H1 (cell line): ENCODE measurements at regions not wholly inside any gene's neighbourhood (a gene's known extent, or its start where the extent isn't known, plus 50 kb on each side); places are given as distances from the start of the nearest gene placed in this dataset.

Source experiments
- CTCF ChIA-PET: fragments of 300-600 bp; sonication (Branson Sonifier 250); formaldehyde crosslinking; loops from one replicate; lab custom pipeline; 2021; ENCODE audit not compliant: partially characterized antibody; lab: Charles Lee
- POLR2A ChIA-PET: fragments of 300-600 bp; sonication (Branson Sonifier 250); formaldehyde crosslinking; loops from one replicate; lab custom pipeline; 2021; ENCODE audit warnings: inconsistent platforms; ENCODE audit not compliant: partially characterized antibody; lab: Charles Lee
- DNase-seq, 2 experiments: peaks; one replicate each; pipeline versions ENCODE4 v3.0.0 to v3.0.0-alpha.2; 2010 to 2022; ENCODE audit warnings: low spot score in 2 of 2, low read depth in 1 of 2, mixed read lengths in 1 of 2
- FAIRE-seq: peaks from 2 replicates; lab custom pipeline; 2011; peaks lifted over from hg19 to GRCh38; lab: Jason Lieb, UNC
- H2AFZ ChIP-seq: 2 replicates; pipeline ENCODE4 v1.8.1; 2012; ENCODE audit warnings: low read length, inconsistent platforms
- H2AK5ac ChIP-seq: 2 replicates; pipeline ENCODE4 v1.6.1; 2013; ENCODE audit warnings: low read depth, low read length
- H2BK120ac ChIP-seq: replicated peaks from 2 replicates; pipeline ENCODE3; 2013; ENCODE audit warnings: low read depth, low read length, inconsistent platforms
- H2BK12ac ChIP-seq: 2 replicates; pipeline ENCODE4 v1.6.1; 2013; ENCODE audit warnings: low read depth, low read length
- H2BK15ac ChIP-seq: 2 replicates; pipeline ENCODE4 v1.6.1; 2013; ENCODE audit warnings: low read length
- H2BK20ac ChIP-seq: 2 replicates; pipeline ENCODE4 v1.6.1; 2013; ENCODE audit warnings: low read length
- H2BK5ac ChIP-seq: 2 replicates; pipeline ENCODE4 v1.6.1; 2013; ENCODE audit warnings: low read depth, low read length
- H3K14ac ChIP-seq: 2 replicates; pipeline ENCODE4 v1.6.1; 2013; ENCODE audit warnings: inconsistent platforms; ENCODE audit not compliant: insufficient read length
- H3K18ac ChIP-seq: 2 replicates; pipeline ENCODE4 v1.6.1; 2013; ENCODE audit warnings: low read length; ENCODE audit errors: extremely low read depth
- H3K23ac ChIP-seq: 2 replicates; pipeline ENCODE4 v1.6.1; 2013; ENCODE audit warnings: inconsistent platforms; ENCODE audit not compliant: insufficient read length
- H3K23me2 ChIP-seq: 2 replicates; pipeline ENCODE4 v1.6.1; 2013; ENCODE audit warnings: low read depth, low read length
- H3K27ac ChIP-seq: 2 replicates; pipeline ENCODE4 v1.6.1; 2011; ENCODE audit warnings: low read depth, low read length, inconsistent platforms
- H3K27me3 ChIP-seq, 4 experiments: replicated peaks in 1 of 4; 1 replicate in 1 of 4; 2 replicates in 3 of 4; pipeline versions ENCODE4 v1.6.1 to v1.8.1; 2011 to 2013; ENCODE audit warnings: low read length in 3 of 4, mild to moderate bottlenecking in 3 of 4, inconsistent platforms in 2 of 4, mixed read lengths in 2 of 4, moderate library complexity in 1 of 4; ENCODE audit not compliant: control insufficient read depth in 3 of 4, insufficient read depth in 3 of 4; ENCODE audit errors: extremely low read depth in 1 of 4
- H3K36me3 ChIP-seq, 4 experiments: 2 replicates each; pipeline versions ENCODE4 v1.6.1 to v1.8.1; 2011 to 2013; ENCODE audit warnings: mild to moderate bottlenecking in 4 of 4, low read length in 3 of 4, moderate library complexity in 2 of 4, control low read depth in 1 of 4, inconsistent platforms in 1 of 4; ENCODE audit not compliant: insufficient read depth in 4 of 4, control insufficient read depth in 2 of 4
- H3K4ac ChIP-seq: replicated peaks from 2 replicates; pipeline ENCODE3; 2013; ENCODE audit warnings: low read length, low read depth, mixed read lengths, inconsistent platforms; ENCODE audit not compliant: insufficient read length
- H3K4me1 ChIP-seq, 4 experiments: replicated peaks in 1 of 4; 1 replicate in 1 of 4; 2 replicates in 3 of 4; pipeline versions ENCODE4 v1.6.1 to v1.8.1; 2011 to 2013; ENCODE audit warnings: low read length in 3 of 4, inconsistent platforms in 2 of 4, mixed read lengths in 1 of 4; ENCODE audit not compliant: insufficient read depth in 4 of 4, control insufficient read depth in 3 of 4
- H3K4me2 ChIP-seq, 2 experiments: 2 replicates each; pipeline versions ENCODE4 v1.6.1 to v1.8.1; 2011 to 2013; ENCODE audit warnings: low read depth in 2 of 2, low read length in 2 of 2, control low read depth in 1 of 2, inconsistent platforms in 1 of 2, mild to moderate bottlenecking in 1 of 2; ENCODE audit not compliant: insufficient read depth in 1 of 2
- H3K4me3 ChIP-seq, 4 experiments: fragments of 200-600, 300-600 bp in 1 of 4; sonication (generic), shearing (Covaris generic), sonication (Bioruptor Twin) in 1 of 4; 2 replicates each; pipeline versions ENCODE4 v1.5.1 to v1.8.1; 2011 to 2016; ENCODE audit warnings: low read length in 4 of 4, low read depth in 3 of 4, control low read depth in 2 of 4, inconsistent platforms in 2 of 4, mild to moderate bottlenecking in 2 of 4, mixed read lengths in 1 of 4, moderate library complexity in 1 of 4; ENCODE audit not compliant: insufficient read depth in 2 of 4; ENCODE audit errors: extremely low read depth in 1 of 4
- H3K56ac ChIP-seq: replicated peaks from 2 replicates; pipeline ENCODE3; 2013; ENCODE audit warnings: low read depth, mild to moderate bottlenecking, mixed read lengths, low read length, inconsistent platforms; ENCODE audit not compliant: insufficient read length
- H3K79me1 ChIP-seq: 2 replicates; pipeline ENCODE4 v1.6.1; 2013; ENCODE audit warnings: low read depth, low read length, control low read depth
- H3K79me2 ChIP-seq, 2 experiments: 2 replicates each; pipeline versions ENCODE4 v1.6.1 to v1.8.1; 2012 to 2013; ENCODE audit warnings: low read length in 2 of 2, mild to moderate bottlenecking in 2 of 2, inconsistent platforms in 1 of 2; ENCODE audit not compliant: insufficient read depth in 2 of 2, control insufficient read depth in 1 of 2
- H3K9ac ChIP-seq, 4 experiments: replicated peaks in 1 of 4; 1 replicate in 1 of 4; 2 replicates in 3 of 4; pipeline versions ENCODE4 v1.6.1 to v1.8.1; 2011 to 2013; ENCODE audit warnings: low read depth in 3 of 4, low read length in 3 of 4, control low read depth in 2 of 4, mild to moderate bottlenecking in 2 of 4, moderate library complexity in 2 of 4, inconsistent platforms in 1 of 4; ENCODE audit errors: extremely low read depth in 1 of 4
- H3K9me3 ChIP-seq, 2 experiments: 2 replicates each; pipeline versions ENCODE4 v1.6.1 to v1.8.1; 2012 to 2013; ENCODE audit warnings: mild to moderate bottlenecking in 2 of 2, moderate library complexity in 2 of 2, control low read depth in 1 of 2, inconsistent platforms in 1 of 2, low read depth in 1 of 2, low read length in 1 of 2, mixed read lengths in 1 of 2; ENCODE audit not compliant: insufficient read depth in 2 of 2
- H4K20me1 ChIP-seq, 2 experiments: replicated peaks in 1 of 2; 2 replicates each; pipeline versions ENCODE3 to v1.8.1; 2011 to 2013; ENCODE audit warnings: inconsistent platforms in 2 of 2, low read length in 2 of 2, mild to moderate bottlenecking in 1 of 2; ENCODE audit not compliant: insufficient read depth in 2 of 2, control insufficient read depth in 1 of 2
- H4K5ac ChIP-seq: 2 replicates; pipeline ENCODE4 v1.6.1; 2013; ENCODE audit warnings: low read length, low read depth, mixed read lengths, inconsistent platforms; ENCODE audit not compliant: insufficient read length
- H4K8ac ChIP-seq: 2 replicates; pipeline ENCODE4 v1.8.0; 2013; ENCODE audit warnings: mild to moderate bottlenecking, moderate library complexity, low read length, inconsistent platforms; ENCODE audit not compliant: insufficient read depth; ENCODE audit errors: extremely low read depth
- H4K91ac ChIP-seq: replicated peaks from 2 replicates; pipeline ENCODE3; 2013; ENCODE audit warnings: low read length, mixed read lengths, inconsistent platforms; ENCODE audit not compliant: insufficient read length
- PHF8 ChIP-seq: fragments of 200-600 bp; sonication (generic); conservative IDR thresholded peaks from 2 replicates; pipeline ENCODE4 v1.7.1; 2012; ENCODE audit warnings: low read depth, mild to moderate bottlenecking, inconsistent platforms, low read length, moderate library complexity
- RAD21 ChIP-seq, 2 experiments: IDR thresholded peaks in 1 of 2; conservative IDR thresholded peaks in 1 of 2; 2 replicates each; pipeline ENCODE4 v1.6.1; 2011; ENCODE audit warnings: low read depth in 2 of 2, low read length in 2 of 2, improper control_type of control experiment in 1 of 2, inconsistent platforms in 1 of 2, mild to moderate bottlenecking in 1 of 2, moderate library complexity in 1 of 2
- SIN3A ChIP-seq, 2 experiments: IDR thresholded peaks in 1 of 2; conservative IDR thresholded peaks in 1 of 2; 2 replicates each; pipeline ENCODE4 v1.6.1; 2011 to 2012; ENCODE audit warnings: low read length in 2 of 2, improper control_type of control experiment in 1 of 2, low read depth in 1 of 2, mild to moderate bottlenecking in 1 of 2
- SIRT6 ChIP-seq: IDR thresholded peaks from one replicate; pipeline ENCODE4 v1.7.1; 2012; ENCODE audit warnings: low read length, inconsistent platforms
- SUZ12 ChIP-seq: fragments of 200-600 bp; sonication (generic); IDR thresholded peaks from 2 replicates; pipeline ENCODE4 v1.6.1; 2012; ENCODE audit warnings: mild to moderate bottlenecking, inconsistent platforms, low read length, moderate library complexity, mixed read lengths
- WGBS, 2 experiments: shearing (Covaris generic) in 1 of 2; methylation state at CpG; one replicate each; pipeline versions ENCODE4 v1.1.6 to v1.1.7; 2013 to 2015; ENCODE audit warnings: low lambda C conversion rate in 2 of 2, mixed read lengths in 2 of 2, inconsistent platforms in 1 of 2, low coverage in 1 of 2, missing lambda C conversion rate in 1 of 2; ENCODE audit not compliant: insufficient replicate concordance in 2 of 2, insufficient coverage in 1 of 2, insufficient read length in 1 of 2; ENCODE audit errors: extremely low coverage in 1 of 2, missing lambda C conversion rate in 1 of 2; 5-methylcytosine and 5-hydroxymethylcytosine counted together

DNA sequence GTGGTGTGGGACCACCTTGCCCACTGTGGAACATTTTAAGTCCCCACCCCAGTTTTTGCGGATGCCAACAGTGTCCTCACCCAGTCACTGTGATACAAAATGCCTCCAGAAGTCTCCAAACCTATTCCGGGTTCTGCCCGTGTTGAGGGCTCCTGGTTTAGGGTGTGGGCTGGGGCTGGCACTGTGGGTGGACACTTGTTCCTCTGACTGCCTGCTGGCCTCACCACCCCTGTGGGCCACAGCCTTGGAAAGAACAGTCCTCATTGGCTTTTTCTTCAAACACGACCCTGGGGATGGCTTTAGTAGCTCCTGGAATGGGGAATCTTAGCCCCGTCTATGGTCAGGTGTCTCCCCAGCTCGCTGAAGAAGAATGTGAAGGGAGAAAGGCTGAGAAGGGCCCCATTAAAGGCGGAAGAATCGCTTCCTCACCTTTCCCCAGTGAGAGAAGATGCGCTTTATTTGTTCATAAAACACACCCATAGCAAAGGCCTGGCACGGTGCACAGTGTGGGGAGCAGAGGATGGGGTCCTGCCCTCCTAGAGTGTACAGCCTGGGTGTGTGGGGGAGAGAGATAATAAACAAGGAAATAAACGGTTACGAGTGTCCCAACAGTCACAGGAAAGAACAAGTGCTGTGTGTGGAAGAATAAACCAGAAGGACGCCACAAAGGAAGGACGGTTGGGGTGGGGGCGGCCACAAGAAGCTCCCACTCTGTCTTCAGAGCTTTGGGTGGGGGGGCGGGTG is 56.3 kb upstream of the SLC22A11 start:
- Histone ChIP-seq H2BK15ac (no peak overlapping the region), H4K5ac (no peak overlapping the region), H4K20me1 (no peaks in the 10 kb centered on the region), H3K36me3 (no peaks in the 10 kb centered on the region), H4K91ac (no peak overlapping the region), H3K79me2 (no peaks in the 10 kb centered on the region), H3K27me3 (peaks cover 0 to 9% (median 5%) of the 10 kb centered on the region in 4 experiments; a peak in 4 of 7 replicates), H3K18ac (no peak overlapping the region), H4K8ac (no peak overlapping the region), H3K9me3 (no peaks in the 10 kb centered on the region), H2BK12ac (no peak overlapping the region), H3K23me2 (no peaks in the 10 kb centered on the region; the same call in 1 of the 2 replicates), H3K27ac (no peak overlapping the region), H3K4me2 (no peak overlapping the region), H3K4me3 (no peak overlapping the region), H2AFZ (no peak overlapping the region; the same call in 1 of the 2 replicates), H2BK20ac (no peak overlapping the region), H3K9ac (no peak overlapping the region), H3K14ac (no peak overlapping the region), H2BK5ac (no peak overlapping the region), H3K23ac (no peak overlapping the region), H2BK120ac (no peak overlapping the region), H3K4ac (no peak overlapping the region), H2AK5ac (no peak overlapping the region), H3K56ac (no peak overlapping the region), H3K79me1 (no peaks in the 10 kb centered on the region), H3K4me1 (no peaks in the 10 kb centered on the region)
- no peak for TF ChIP-seq SUZ12
- TF ChIP-seq SIN3A (conservative IDR thresholded peaks at IDR 0.05 in 1 of 2, IDR thresholded peaks at IDR 0.05 in 1 of 2; ENCODE audit: low read depth in 1 of 2, low read length in 2 of 2), result no peak
- TF ChIP-seq RAD21 (IDR thresholded peaks at IDR 0.05 in 1 of 2, conservative IDR thresholded peaks at IDR 0.05 in 1 of 2; ENCODE audit: low read depth in 2 of 2, low read length in 2 of 2), result no peak
- TF ChIP-seq SIRT6, result no peak
- no peak for TF ChIP-seq PHF8
- DNase-seq, result no peak
- POLR2A ChIA-PET, result no interaction called here
- WGBS, 2 experiments, result 92% methylated on average over 15 of the region's 16 CpGs; no CpG with 5 or more reads in 1 of the 2 experiments
- no peak for FAIRE-seq
- CTCF ChIA-PET, result interaction anchor here (1.0 to 1.6 kb wide), 3 partner anchors 20 to 72 kb away, joined by 3 read pairs; no protein-coding TSS in a partner anchor
